ENCODE measurements at regions not wholly inside any gene's neighbourhood (a gene's known extent, or its start where the extent isn't known, plus 50 kb on each side); places are given as distances from the start of the nearest gene placed in this dataset.

- Histone ChIP-seq H2AFZ (no peak overlapping the region; the same call in 1 of the 2 replicates), H3K4me3 (no peak overlapping the region), H3K4me1 (ENCODE audit: insufficient read depth) (peaks cover 14% of the 10 kb centered on the region; the same call in 1 of the 2 replicates), H3K79me2 (replicated peaks; ENCODE audit: insufficient read depth) (no peaks in the 10 kb centered on the region), H4K20me1 (replicated peaks; ENCODE audit: insufficient read depth) (no peaks in the 10 kb centered on the region), H3K4me2 (no peak overlapping the region), H3K9me2 (ENCODE audit: insufficient read depth) (peaks cover 7% of the 10 kb centered on the region; the same call in 1 of the 2 replicates), H3K27me3 (ENCODE audit: insufficient read depth) (no peaks in the 10 kb centered on the region), H3K36me3 (ENCODE audit: insufficient read depth) (no peaks in the 10 kb centered on the region), H3F3A (replicated peaks; ENCODE audit: low read depth) (no peaks in the 10 kb centered on the region), H3K27ac (ENCODE audit: low read depth) (no peak overlapping the region)
- H3K36me3 Mint-ChIP-seq (ENCODE audit: low read depth), result peaks cover 8% of the 10 kb centered on the region; the same call in 1 of the 3 replicates
- no peak overlapping the region for H3K4me3 Mint-ChIP-seq
- H3K4me1 Mint-ChIP-seq, result peaks cover 37% of the 10 kb centered on the region
- H3K27ac Mint-ChIP-seq, result no peak overlapping the region
- DNase-seq (ENCODE audit: low spot score) (no peak), ATAC-seq (no peak)
- H3K27me3 Mint-ChIP-seq (ENCODE audit: insufficient read depth, low read depth, poor library complexity), result peaks cover 2% of the 10 kb centered on the region
- H3K9me3 Mint-ChIP-seq, result peaks cover 3% of the 10 kb centered on the region; the same call in 1 of the 3 replicates
- TF ChIP-seq ZNF462 (CRISPR knock-in tag; IDR thresholded peaks at IDR 0.05), result no peak
- TF ChIP-seq CTCF (conservative IDR thresholded peaks at IDR 0.05; ENCODE audit: low read depth in 2 of 2), result no peak
- no peak for TF ChIP-seq JUNB (IDR thresholded peaks at IDR 0.05; ENCODE audit: unreplicated experiment)
- TF ChIP-seq ZNF114 (CRISPR knock-in tag; IDR thresholded peaks at IDR 0.05), result no peak
- TF ChIP-seq NANOG (IDR thresholded peaks at IDR 0.05; ENCODE audit: borderline replicate concordance), result no peak
- TF ChIP-seq REST (IDR thresholded peaks at IDR 0.05; ENCODE audit: unreplicated experiment), result no peak
- no peak for TF ChIP-seq EZH2phosphoT487 (IDR thresholded peaks at IDR 0.05; ENCODE audit: unreplicated experiment)
- TF ChIP-seq CREB1 (CRISPR knock-in tag; IDR thresholded peaks at IDR 0.05; ENCODE audit: low read depth), result no peak
- TF ChIP-seq EZH2 (IDR thresholded peaks at IDR 0.05; ENCODE audit: low read depth, unreplicated experiment), result no peak
- no peak for TF ChIP-seq ZNF331 (CRISPR knock-in tag; IDR thresholded peaks at IDR 0.05; ENCODE audit: low read depth)
Measured at GRCh38 chr12:27901959-27902358, 70.6 kb downstream of the PTHLH start.
